NCI-H2029 treated with DMSO at 0.1 percent for 48 hours (cell line): ENCODE measurements at regions not wholly inside any gene's neighbourhood (a gene's known extent, or its start where the extent isn't known, plus 50 kb on each side); places are given as distances from the start of the nearest gene placed in this dataset.

Source experiments
- DNase-seq: peaks from one replicate; lab custom pipeline; 2025; lab: John Stamatoyannopoulos, UW

DNA sequence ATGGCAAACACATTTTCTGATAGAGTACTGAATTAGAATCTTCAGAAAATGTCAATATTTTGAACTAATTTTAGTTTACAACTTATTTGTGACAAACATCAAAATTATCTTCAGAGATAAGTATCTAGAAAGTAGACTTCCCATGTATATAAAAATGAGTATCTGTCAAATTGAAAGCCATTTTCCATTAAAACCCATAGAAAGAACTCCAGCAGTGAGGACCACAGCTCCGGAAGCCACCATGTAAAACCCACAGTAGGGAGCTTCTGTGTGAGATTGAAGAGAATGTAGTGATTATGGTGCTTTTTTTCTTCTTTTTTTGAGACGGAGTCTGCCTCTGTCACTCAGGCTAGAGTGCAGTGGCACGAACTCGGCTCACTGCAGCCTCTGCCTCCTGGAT is 687.0 kb downstream of the TYW1 start:
- no peak for DNase-seq

DNA sequence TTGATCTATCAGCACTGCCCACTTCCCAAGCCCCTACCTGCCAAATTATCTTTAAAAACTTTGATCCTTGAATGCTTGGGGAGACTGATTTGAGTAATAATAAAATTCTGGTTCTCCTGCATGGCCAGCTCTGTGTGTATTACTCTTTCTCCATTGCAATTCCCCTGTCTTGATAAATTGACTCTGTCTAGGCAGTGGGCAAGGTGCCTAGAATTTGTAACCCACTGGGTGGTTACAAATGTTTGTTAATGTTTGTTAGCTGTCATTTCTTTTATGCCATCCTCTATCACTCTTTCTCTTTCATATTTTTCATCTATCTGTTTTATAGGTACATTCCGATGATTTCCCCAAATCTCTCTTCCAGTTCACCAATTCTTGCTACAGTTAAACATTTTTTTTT is 694.1 kb downstream of the TYW1 start:
- DNase-seq, result no peak

DNA sequence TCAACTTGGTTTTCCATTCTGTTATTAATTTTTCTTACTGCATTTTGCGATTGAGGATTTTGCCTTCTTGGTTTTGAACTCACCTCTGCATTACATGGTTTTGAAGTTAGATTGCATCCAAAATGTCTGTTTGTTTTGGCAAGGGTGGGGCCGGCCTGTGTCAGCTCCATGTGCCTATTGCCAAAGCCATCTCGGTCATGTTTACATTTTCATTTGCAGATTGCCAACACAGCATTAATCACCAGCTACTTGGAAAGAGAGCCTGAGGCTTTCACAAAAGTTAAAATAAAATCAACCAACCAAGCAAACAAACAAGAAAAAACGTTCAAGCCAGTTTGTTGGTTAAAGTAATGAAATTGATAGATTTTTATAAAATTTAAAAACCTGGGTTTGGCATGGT is 695.8 kb downstream of the TYW1 start:
- no peak for DNase-seq

GRCh38 chr7:67696124-67696523 is 699.5 kb downstream of the TYW1 start:
- no peak for DNase-seq

GRCh38 chr7:67696878-67697277 is 700.2 kb downstream of the TYW1 start:
- DNase-seq, result no peak

GRCh38 chr7:67698354-67698753 is 701.7 kb downstream of the TYW1 start:
- no peak for DNase-seq

DNA sequence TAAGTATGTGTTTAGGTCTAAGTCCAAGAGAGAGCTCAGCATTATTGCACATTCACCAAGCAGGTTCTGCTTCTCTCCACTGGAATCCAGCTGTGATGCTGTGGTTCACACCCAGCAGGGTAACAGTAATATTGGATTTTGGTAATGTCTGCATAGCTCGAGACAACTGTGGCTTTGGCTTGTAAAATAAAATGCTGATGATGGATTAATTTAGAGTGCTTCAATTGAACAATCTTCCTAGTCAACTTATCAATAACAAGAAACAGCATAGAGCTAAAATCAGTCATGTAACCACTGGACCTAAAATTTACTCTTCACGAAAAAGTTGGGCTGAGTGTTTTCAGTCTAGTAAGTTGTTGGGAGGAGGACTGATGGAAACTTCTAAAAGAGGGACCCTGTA is 709.2 kb downstream of the TYW1 start:
- DNase-seq, result no peak

GRCh38 chr7:67711706-67712105 is 715.1 kb downstream of the TYW1 start:
- DNase-seq, result no peak

DNA sequence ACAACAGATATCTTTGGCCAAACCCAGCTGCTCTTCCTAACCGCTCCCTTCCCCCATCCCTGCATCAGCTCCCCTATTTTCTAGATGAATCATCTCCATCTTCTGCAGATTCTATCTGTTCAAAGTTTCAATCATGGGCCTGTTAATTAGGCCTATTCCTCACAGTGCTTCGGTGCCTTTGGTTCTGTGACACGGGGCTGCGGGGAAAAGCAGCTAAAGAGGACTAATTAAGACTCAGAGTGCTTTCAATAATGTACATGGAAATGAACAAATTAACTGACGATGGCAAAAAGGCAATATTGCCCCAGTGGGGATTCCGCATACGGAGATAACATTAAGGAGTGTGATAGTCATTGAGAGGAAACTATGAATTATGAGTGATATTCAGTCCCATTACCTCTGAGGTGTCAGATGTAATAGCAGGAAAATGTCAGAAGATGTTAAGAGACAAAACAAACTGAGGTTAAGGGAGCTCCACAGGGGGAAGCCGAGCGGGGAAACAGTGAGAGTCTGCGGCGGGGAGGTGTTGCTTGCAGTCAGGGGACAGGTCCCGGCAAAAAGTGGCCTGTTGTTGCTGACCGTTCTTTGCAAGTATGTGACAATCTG is 716.9 kb downstream of the TYW1 start:
- no peak for DNase-seq

- DNase-seq, result no peak
Measured at GRCh38 chr7:67716729-67717128, 720.1 kb downstream of the TYW1 start.

DNA sequence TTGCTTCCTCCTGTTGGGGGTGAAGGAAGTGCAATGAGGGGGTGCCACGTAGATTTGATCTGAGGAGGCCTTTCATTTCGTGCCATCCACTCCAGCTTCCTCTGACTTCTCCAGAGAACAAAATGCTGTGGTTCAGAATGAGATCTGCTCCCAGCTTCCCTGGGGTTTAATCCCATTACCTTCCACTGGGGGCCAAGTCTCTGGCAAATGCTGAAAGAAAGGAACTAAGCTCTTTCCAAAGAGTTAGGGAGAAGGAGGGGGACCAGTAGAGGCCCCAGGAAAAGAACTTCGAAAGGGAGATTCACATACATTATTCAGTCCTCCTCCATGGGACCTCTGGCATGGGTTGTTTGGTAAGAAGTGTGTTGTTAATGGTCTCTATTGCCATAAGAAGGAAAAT is 727.0 kb downstream of the TYW1 start:
- no peak for DNase-seq

DNA sequence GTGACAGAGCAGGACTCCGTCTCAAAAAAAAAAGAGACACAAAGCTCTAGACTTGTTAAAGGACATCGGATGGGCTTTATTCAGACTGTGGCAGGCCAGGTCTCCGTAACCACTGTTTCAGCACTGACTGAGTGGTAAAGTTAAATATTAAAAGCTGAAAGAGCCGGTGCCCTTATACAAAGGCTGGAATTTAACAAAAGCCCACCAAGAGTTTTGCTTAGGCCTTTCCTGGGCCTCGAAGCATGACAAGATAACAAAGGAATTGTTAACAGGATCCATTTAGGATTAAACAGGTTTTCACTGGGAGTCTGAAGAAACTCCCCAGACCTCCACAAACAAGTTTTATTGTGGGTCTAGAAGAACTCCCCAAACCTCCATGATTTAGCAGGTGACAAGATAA is 727.8 kb downstream of the TYW1 start:
- DNase-seq, result no peak

GRCh38 chr7:67724955-67725354 is 728.3 kb downstream of the TYW1 start:
- no peak for DNase-seq

- no peak for DNase-seq
Measured at GRCh38 chr7:67725423-67725822, 728.8 kb downstream of the TYW1 start.

- DNase-seq, result peak; percentile 6
Measured at GRCh38 chr7:67729771-67730170, 733.1 kb downstream of the TYW1 start.

- DNase-seq, result no peak
Measured at GRCh38 chr7:67731704-67732103, 735.1 kb downstream of the TYW1 start.

GRCh38 chr7:67732898-67733297 is 736.3 kb downstream of the TYW1 start:
- no peak for DNase-seq

- DNase-seq, result no peak
Measured at GRCh38 chr7:67738145-67738544, 741.5 kb downstream of the TYW1 start.

DNA sequence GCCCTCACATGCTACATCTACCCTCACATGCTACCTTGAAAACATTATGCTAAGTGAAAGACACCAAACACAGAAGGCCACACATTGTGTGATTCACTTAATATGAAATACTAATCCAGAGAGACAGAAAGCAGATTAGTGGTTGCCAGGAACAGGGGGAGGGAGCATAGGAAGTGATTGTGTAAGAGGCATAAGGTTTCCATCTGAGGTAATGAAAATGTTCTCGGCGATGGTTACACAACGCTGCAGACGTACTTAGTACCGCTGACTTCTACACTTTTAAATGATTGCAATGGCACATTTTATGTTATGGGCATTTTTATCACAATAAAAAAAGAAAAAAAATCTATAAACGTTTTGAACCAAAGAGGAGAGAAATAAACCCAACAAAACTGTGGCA is 742.3 kb downstream of the TYW1 start:
- peak; percentile 56 for DNase-seq

DNA sequence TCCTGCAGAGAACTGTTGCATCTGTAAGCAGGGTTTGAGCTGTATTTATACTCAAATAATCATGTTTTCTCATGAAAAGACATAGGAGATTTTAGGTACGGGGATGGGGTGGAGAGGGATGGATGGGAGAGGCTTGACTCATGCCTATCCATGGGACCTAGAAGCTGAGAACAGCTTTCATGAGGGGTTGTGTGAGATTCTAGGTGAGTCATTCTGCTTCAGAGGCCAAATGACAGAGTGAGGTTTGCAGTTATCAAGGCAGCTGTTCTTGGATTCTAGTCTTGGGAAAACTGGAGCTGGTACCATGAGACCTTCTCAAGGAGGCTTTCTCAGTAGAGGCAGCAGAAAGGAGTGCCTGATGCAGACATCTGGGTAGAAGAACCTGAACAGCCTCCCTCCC is 746.9 kb downstream of the TYW1 start:
- DNase-seq, result no peak

- DNase-seq, result no peak
Measured at GRCh38 chr7:67752227-67752626, 755.6 kb downstream of the TYW1 start.

DNA sequence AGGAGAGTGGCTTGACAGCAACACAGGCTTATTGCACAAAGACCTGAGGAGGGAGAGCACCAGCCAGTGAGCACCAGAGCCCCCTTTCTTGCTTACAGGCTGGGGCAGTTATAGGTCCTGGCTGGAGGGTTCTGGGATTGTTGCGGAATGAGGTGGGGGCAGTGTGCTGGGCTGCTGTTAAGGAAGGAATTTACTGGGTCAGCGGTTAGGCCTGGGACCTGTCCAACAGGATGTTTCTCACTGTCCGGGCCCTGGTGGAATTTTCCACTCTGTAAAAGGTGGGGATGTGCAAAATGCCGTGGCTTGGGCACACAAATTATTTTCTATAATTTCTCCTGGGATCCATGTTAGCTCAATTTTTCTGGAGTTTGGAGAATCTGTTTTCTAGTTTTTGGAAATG is 757.3 kb downstream of the TYW1 start:
- DNase-seq, result no peak

DNA sequence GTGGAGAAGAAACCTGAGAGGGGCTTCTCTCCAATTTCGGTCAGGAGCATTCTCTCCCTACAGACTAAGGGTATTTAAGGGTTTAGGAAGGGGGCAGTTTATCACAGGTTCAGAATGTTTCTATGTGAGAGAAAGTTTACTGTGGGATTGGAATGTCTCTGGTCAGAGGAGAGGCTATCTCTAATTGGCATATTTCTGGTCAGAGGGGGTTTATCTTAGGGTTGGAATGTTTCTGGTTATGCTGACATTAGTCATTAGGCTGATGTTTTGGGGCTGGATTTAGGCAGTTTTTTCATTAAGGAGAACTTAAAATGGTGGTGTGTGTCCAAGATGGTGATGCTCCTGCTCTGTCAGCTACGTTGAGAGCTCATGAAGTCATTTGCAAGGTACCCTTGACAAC is 758.0 kb downstream of the TYW1 start:
- DNase-seq, result no peak

- DNase-seq, result no peak
Measured at GRCh38 chr7:67758551-67758950, 761.9 kb downstream of the TYW1 start.

- no peak for DNase-seq
Measured at GRCh38 chr7:67760971-67761370, 764.3 kb downstream of the TYW1 start.
